ENCODE measurements at regions not wholly inside any gene's neighbourhood (a gene's known extent, or its start where the extent isn't known, plus 50 kb on each side); places are given as distances from the start of the nearest gene placed in this dataset.

DNA sequence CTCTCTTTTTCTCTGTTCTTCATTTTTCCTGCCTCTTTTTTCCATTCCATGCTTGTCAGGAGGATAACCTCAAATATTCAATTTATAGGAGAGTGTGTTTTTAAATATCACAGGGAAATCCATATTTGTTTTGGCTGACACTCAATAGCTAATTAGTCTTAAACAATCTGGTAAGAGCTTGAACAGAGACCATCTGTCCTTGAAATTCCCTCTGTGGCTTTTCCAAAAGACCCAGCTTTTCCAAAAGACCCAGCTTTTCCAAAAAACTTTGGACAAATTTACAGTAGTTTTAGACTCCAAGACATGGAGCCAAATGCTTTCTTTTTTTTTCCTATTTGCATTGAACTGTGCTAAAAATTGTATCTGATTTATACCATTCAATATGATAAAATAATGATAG lies 127.4 kb upstream of the FAM83B start:
- no peak overlapping the region for H2AK5ac ChIP-seq (ENCODE audit: insufficient read length, low read length)
- no peaks in the 10 kb centered on the region for H3K27me3 Mint-ChIP-seq (ENCODE audit: low read depth)
- no peak overlapping the region for H2BK120ac ChIP-seq (ENCODE audit: low read depth, low read length, poor library complexity, severe bottlenecking)
- no peak overlapping the region for H3K14ac ChIP-seq (ENCODE audit: insufficient read depth, low read length)
- H4K5ac ChIP-seq (ENCODE audit: insufficient read length, low read depth, low read length), result no peak overlapping the region
- H3K56ac ChIP-seq (ENCODE audit: insufficient read length, low read depth, low read length), result no peak overlapping the region
- H3K9me3 Mint-ChIP-seq, result no peaks in the 10 kb centered on the region
- no peak overlapping the region for H3K23ac ChIP-seq (ENCODE audit: insufficient read length, low read depth, low read length)
- H3K27ac ChIP-seq (ENCODE audit: insufficient read length, low read depth, low read length), result no peak overlapping the region
- H3K4me3 Mint-ChIP-seq, result no peak overlapping the region
- no peaks in the 10 kb centered on the region for H3K27me3 ChIP-seq (ENCODE audit: insufficient read depth, low read length)
- TF ChIP-seq, protein P1, sequence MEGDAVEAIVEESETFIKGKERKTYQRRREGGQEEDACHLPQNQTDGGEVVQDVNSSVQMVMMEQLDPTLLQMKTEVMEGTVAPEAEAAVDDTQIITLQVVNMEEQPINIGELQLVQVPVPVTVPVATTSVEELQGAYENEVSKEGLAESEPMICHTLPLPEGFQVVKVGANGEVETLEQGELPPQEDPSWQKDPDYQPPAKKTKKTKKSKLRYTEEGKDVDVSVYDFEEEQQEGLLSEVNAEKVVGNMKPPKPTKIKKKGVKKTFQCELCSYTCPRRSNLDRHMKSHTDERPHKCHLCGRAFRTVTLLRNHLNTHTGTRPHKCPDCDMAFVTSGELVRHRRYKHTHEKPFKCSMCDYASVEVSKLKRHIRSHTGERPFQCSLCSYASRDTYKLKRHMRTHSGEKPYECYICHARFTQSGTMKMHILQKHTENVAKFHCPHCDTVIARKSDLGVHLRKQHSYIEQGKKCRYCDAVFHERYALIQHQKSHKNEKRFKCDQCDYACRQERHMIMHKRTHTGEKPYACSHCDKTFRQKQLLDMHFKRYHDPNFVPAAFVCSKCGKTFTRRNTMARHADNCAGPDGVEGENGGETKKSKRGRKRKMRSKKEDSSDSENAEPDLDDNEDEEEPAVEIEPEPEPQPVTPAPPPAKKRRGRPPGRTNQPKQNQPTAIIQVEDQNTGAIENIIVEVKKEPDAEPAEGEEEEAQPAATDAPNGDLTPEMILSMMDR (conservative IDR thresholded peaks at IDR 0.05), result no peak
- no peak overlapping the region for H2BK15ac ChIP-seq (ENCODE audit: low read depth, low read length)
- no peak overlapping the region for H3K4ac ChIP-seq (ENCODE audit: low read depth, low read length)
- no peaks in the 10 kb centered on the region for H3K9me3 ChIP-seq (ENCODE audit: control insufficient read depth, low read depth, low read length)
- H3K27ac Mint-ChIP-seq, result no peak overlapping the region
- H3K79me1 ChIP-seq (ENCODE audit: insufficient read depth, low read depth, low read length, poor library complexity, severe bottlenecking), result no peaks in the 10 kb centered on the region
- H4K8ac ChIP-seq (replicated peaks; ENCODE audit: insufficient read length, low read depth, low read length), result no peak overlapping the region
- H3T11ph ChIP-seq (ENCODE audit: low read length), result no peak overlapping the region
- no peak for DNase-seq
- H3K4me2 ChIP-seq (ENCODE audit: insufficient read depth, insufficient read length, low read length), result no peak overlapping the region
- no peaks in the 10 kb centered on the region for H3K23me2 ChIP-seq (ENCODE audit: insufficient read length, low read depth, low read length, poor library complexity, severe bottlenecking)
- H2BK12ac ChIP-seq (ENCODE audit: insufficient read length, low read depth, low read length), result no peak overlapping the region
- no peak overlapping the region for H3K9ac ChIP-seq (ENCODE audit: extremely low read depth, insufficient read length, low read length)
- no peak overlapping the region for H3K18ac ChIP-seq (ENCODE audit: insufficient read length, low read depth, low read length)
- no peaks in the 10 kb centered on the region for H4K20me1 ChIP-seq (ENCODE audit: control insufficient read depth, insufficient read depth, insufficient read length)
- H3K4me1 ChIP-seq (ENCODE audit: insufficient read depth, low read length), result no peaks in the 10 kb centered on the region
- H3K36me3 Mint-ChIP-seq (ENCODE audit: insufficient read depth in 1 of 3, low read depth in 3 of 3), result no peaks in the 10 kb centered on the region
- H3K79me2 ChIP-seq (ENCODE audit: insufficient read depth, low read length), result no peaks in the 10 kb centered on the region
- H2BK20ac ChIP-seq (ENCODE audit: low read depth, low read length, poor library complexity, severe bottlenecking), result no peak overlapping the region
- H3K4me1 Mint-ChIP-seq, result peaks cover 10 to 16% of the 10 kb centered on the region in 2 experiments
- H2BK5ac ChIP-seq (ENCODE audit: insufficient read length, low read length), result no peak overlapping the region
- no peak overlapping the region for H2AFZ ChIP-seq (ENCODE audit: low read length)
- no peak overlapping the region for H4K91ac ChIP-seq (ENCODE audit: insufficient read length, low read depth, low read length)

Data from H9 (cell line).